ENCODE measurements at regions not wholly inside any gene's neighbourhood (a gene's known extent, or its start where the extent isn't known, plus 50 kb on each side); places are given as distances from the start of the nearest gene placed in this dataset.

GRCh38 chr1:73452522-73452921 is 745.5 kb downstream of the LRRIQ3 start:
- TF ChIP-seq CTCF (IDR thresholded peaks at IDR 0.05; ENCODE audit: poor library complexity, severe bottlenecking) (peak; percentile 29), EP300 (conservative IDR thresholded peaks at IDR 0.05; ENCODE audit: poor library complexity, severe bottlenecking) (no peak), POLR2AphosphoS5 (IDR thresholded peaks at IDR 0.05) (no peak), EZH2 (IDR thresholded peaks at IDR 0.05; ENCODE audit: borderline replicate concordance, insufficient read depth, low read length, poor library complexity, severe bottlenecking) (no peak), RAD21 (conservative IDR thresholded peaks at IDR 0.05) (peak; percentile 35)
